Cardiac muscle cell (in vitro differentiated cells and primary cell): ENCODE measurements at regions not wholly inside any gene's neighbourhood (a gene's known extent, or its start where the extent isn't known, plus 50 kb on each side); places are given as distances from the start of the nearest gene placed in this dataset.

ENCODE experiments used
- DNase-seq, 2 donors: peaks; one replicate each; pipeline versions ENCODE4 v3.0.0 to v3.0.0-alpha.2; 2010 to 2017; ENCODE audit warnings: low read depth in 1 of 2, low spot score in 1 of 2
- H3K27ac ChIP-seq: fragments of 200-600 bp; sonication (generic); 2 replicates; pipeline ENCODE4 v1.5.1; 2016
- H3K27me3 ChIP-seq: fragments of 200-600 bp; sonication (generic); 2 replicates; pipeline ENCODE4 v1.6.0; 2016; ENCODE audit warnings: control low read depth
- H3K36me3 ChIP-seq: fragments of 200-600 bp; sonication (generic); 2 replicates; pipeline ENCODE4 v1.5.1; 2016; ENCODE audit warnings: control low read depth
- H3K4me1 ChIP-seq: fragments of 200-600 bp; sonication (generic); 2 replicates; pipeline ENCODE4 v1.8.1; 2017; ENCODE audit warnings: low read depth, mild to moderate bottlenecking, mixed run types
- H3K4me3 ChIP-seq: fragments of 200-600 bp; sonication (generic); 2 replicates; pipeline ENCODE4 v1.5.1; 2016; ENCODE audit warnings: mild to moderate bottlenecking
- H3K9me3 ChIP-seq: fragments of 200-600 bp; sonication (generic); 2 replicates; pipeline ENCODE4 v1.5.1; 2017; ENCODE audit warnings: low read depth, mild to moderate bottlenecking, control low read depth
- CTCF ChIP-seq: IDR thresholded peaks from 2 replicates; pipeline ENCODE4 v1.5.1; 2012; ENCODE audit warnings: low read depth, mild to moderate bottlenecking, low read length

GRCh38 chr12:28108599-28108998, 81.7 kb upstream of the CCDC91 start:
- no peaks in the 10 kb centered on the region for H3K36me3 ChIP-seq
- DNase-seq, result peak in 1 of 2 donors; percentile 64
- no peak overlapping the region for H3K27ac ChIP-seq
- H3K27me3 ChIP-seq, result no peaks in the 10 kb centered on the region
- H3K4me3 ChIP-seq, result no peak overlapping the region
- no peak for TF ChIP-seq CTCF
- no peaks in the 10 kb centered on the region for H3K4me1 ChIP-seq
- no peaks in the 10 kb centered on the region for H3K9me3 ChIP-seq

- no peak overlapping the region for H3K4me3 ChIP-seq
- no peaks in the 10 kb centered on the region for H3K27me3 ChIP-seq
- no peaks in the 10 kb centered on the region for H3K9me3 ChIP-seq
- DNase-seq, result peak in 1 of 2 donors; percentile 34
- TF ChIP-seq CTCF, result no peak
- H3K36me3 ChIP-seq, result no peaks in the 10 kb centered on the region
- no peaks in the 10 kb centered on the region for H3K4me1 ChIP-seq
- no peak overlapping the region for H3K27ac ChIP-seq
Measured at GRCh38 chr12:28110329-28110728, 79.9 kb upstream of the CCDC91 start.

GRCh38 chr12:28114488-28114887, 75.8 kb upstream of the CCDC91 start:
- Histone ChIP-seq H3K36me3 (no peaks in the 10 kb centered on the region), H3K9me3 (no peaks in the 10 kb centered on the region), H3K4me1 (no peaks in the 10 kb centered on the region), H3K27ac (no peak overlapping the region), H3K27me3 (no peaks in the 10 kb centered on the region), H3K4me3 (no peak overlapping the region)
- TF ChIP-seq CTCF, result no peak
- no peak for DNase-seq

- no peaks in the 10 kb centered on the region for H3K36me3 ChIP-seq
- no peak overlapping the region for H3K27ac ChIP-seq
- H3K27me3 ChIP-seq, result no peaks in the 10 kb centered on the region
- no peak overlapping the region for H3K4me3 ChIP-seq
- H3K4me1 ChIP-seq, result no peaks in the 10 kb centered on the region
- DNase-seq, result no peak
- H3K9me3 ChIP-seq, result no peaks in the 10 kb centered on the region
- no peak for TF ChIP-seq CTCF
Measured at GRCh38 chr12:28121433-28121832, 68.8 kb upstream of the CCDC91 start.

- no peak for DNase-seq
- no peaks in the 10 kb centered on the region for H3K27me3 ChIP-seq
- H3K4me1 ChIP-seq, result no peaks in the 10 kb centered on the region
- H3K27ac ChIP-seq, result no peak overlapping the region
- H3K9me3 ChIP-seq, result no peaks in the 10 kb centered on the region
- no peak overlapping the region for H3K4me3 ChIP-seq
- TF ChIP-seq CTCF, result no peak
- H3K36me3 ChIP-seq, result no peaks in the 10 kb centered on the region
Measured at GRCh38 chr12:28121899-28122655, 68.2 kb upstream of the CCDC91 start.

- no peaks in the 10 kb centered on the region for H3K36me3 ChIP-seq
- no peak for DNase-seq
- TF ChIP-seq CTCF, result no peak
- no peak overlapping the region for H3K4me3 ChIP-seq
- H3K27me3 ChIP-seq, result no peaks in the 10 kb centered on the region
- H3K27ac ChIP-seq, result no peak overlapping the region
- H3K9me3 ChIP-seq, result no peaks in the 10 kb centered on the region
- H3K4me1 ChIP-seq, result no peaks in the 10 kb centered on the region
Measured at GRCh38 chr12:28122756-28123155, 67.5 kb upstream of the CCDC91 start.
